AML-193 (cell line): ENCODE measurements at regions not wholly inside any gene's neighbourhood (a gene's known extent, or its start where the extent isn't known, plus 50 kb on each side); places are given as distances from the start of the nearest gene placed in this dataset.
"Not testable (repeated sequence)": the region's sequence is repeated elsewhere in the genome, so short reads cannot be mapped to it uniquely, and the experiment has no call there.

Experiments used
- DNase-seq, 2 experiments: peaks; one replicate each; lab custom pipeline; 2025; lab: John Stamatoyannopoulos, UW

DNA sequence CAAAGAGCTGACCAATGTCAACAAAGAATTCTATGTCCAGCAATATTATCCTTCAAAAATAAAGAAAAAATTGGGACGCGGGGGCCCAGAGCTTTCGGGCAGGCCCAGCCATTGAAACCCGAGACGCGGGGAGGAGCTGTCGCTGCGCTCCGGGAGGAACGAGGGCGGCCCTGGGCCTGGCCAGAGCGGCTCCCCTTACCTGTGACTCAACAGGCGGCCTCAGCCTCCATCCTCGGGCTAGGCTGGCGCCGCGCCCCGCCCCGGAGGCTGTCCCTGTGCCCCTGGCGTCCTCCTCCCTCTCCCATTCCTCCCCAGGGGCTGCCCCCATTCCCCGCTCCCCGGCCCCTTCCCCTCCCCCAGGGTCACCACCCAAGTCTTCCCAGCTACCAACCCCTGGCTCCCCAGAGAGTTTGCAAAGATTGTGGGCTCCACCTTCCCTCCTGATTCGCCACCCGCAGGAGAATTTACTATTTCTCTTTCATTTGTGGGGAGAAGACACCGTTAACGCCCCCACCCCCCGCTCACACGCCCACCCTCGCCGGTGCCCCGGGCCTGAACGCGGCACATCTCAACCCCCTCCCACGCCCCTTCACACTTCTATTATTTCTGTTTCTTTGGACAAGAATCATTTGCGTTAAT, 127.9 kb downstream of the ARRDC4 start:
- not testable (repeated sequence) for DNase-seq

DNA sequence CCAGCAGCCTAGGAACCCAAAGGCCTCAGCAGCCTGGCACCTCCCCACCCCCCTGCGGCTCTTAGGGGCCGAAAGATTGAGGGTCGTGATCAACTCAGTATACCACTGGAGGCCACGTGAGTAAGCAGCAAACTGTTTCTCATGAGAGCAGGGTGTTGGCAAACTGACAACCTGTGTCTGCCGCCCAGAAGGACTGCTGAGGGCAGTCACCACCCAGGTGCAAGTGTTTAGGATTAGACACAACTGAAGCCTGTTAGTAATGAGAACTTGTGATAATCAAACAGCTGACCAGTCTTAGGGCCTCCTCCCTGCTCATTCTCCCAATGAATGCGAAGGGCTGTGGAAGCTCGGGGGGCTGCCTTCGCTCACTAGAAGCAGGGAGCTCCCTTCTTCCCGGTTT, 128.8 kb downstream of the ARRDC4 start:
- DNase-seq, result not testable (repeated sequence)

DNA sequence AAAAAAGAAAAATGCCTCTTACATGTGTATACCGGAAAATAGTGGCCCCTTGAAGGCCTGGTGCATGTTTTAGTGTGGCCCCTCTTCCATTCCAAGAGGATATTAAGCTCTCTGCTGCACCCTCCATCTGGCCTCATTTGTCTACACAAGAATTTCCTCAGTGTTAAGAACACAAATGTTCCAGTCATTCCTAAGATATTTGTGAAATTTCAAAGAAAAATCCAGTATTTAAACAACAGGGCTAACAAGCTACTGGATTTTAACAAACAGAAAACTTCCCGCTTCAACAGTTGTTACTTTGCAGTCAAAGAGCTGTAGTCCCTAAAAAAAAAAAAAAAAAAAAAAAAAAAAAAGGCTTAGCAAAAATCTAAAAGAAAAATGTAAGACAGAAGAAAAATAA, 137.5 kb downstream of the ARRDC4 start:
- DNase-seq, result not testable (repeated sequence)

DNA sequence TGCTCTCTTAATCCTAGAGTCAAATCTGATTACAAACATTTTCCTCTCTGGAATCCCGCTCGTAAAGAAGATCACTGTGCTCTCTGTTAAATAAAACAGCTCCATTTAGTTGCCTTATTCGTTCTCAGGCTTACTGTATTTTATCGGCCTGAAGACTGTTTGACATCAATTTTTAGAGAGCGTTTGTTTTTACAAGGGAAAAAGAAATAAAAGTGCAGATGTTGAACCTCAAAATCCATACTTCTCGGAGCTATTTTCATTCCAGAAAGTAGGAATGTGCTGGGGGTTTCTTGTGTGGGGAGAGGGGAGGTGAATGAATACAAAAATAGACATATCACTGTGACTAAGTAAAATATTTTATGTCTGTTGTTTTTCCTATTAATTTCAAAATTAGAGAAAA, 140.1 kb downstream of the ARRDC4 start:
- not testable (repeated sequence) for DNase-seq

DNA sequence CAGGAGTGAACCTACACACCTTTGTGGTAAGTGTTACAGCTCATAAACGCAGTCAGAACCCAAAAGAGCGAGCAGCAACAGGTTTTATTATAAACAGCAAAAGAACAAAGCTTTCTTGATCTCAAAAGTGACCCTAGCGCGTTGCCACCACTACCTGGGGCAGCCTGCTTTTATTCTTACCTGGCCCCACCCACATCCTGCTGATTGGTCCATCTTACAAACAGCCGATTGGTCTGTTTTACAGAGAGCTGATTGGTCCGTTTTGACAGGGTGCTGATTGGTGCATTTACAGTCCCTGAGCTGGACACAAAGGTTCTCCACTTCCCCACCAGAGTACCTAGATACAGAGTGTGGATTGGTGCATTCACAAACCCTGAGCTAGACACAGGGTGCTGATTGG, 143.1 kb downstream of the ARRDC4 start:
- DNase-seq, result no peak

DNA sequence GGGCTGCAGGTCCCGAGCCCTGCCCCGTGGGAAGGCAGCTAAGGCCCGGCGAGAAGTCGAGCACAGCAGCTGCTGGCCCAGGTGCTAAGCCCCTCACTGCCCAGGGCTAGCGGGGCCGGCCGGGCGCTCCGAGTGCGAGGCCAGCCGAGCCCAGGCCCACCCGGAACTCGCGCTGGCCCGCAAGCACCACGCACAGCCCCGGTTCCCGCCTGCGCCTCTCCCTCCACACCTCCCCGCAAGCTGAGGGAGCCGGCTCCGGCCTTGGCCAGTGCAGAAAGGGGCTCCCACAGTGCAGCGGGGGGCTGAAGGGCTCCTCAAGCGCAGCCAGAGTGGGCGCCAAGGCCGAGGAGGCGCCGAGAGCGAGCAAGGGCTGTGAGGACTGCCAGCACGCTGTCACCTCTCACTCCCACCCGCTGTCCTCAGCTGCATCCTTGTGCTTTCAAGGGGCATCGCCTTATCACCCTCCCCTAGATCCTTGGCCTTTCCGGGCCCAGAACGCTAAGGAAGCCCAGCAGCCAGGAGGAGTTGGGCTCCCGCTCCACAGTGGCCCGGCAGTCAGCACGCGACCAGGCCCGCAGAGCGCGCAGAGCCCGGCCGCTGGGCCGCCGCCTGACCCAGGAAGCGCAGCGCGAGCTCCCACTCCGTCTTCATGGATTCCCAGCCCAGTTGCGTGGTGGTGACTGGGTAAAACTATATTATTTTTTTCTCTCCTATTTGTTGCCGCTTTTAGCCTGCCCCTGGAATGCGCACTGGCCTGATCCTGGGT, 144.1 kb downstream of the ARRDC4 start:
- DNase-seq, result not testable (repeated sequence)

DNA sequence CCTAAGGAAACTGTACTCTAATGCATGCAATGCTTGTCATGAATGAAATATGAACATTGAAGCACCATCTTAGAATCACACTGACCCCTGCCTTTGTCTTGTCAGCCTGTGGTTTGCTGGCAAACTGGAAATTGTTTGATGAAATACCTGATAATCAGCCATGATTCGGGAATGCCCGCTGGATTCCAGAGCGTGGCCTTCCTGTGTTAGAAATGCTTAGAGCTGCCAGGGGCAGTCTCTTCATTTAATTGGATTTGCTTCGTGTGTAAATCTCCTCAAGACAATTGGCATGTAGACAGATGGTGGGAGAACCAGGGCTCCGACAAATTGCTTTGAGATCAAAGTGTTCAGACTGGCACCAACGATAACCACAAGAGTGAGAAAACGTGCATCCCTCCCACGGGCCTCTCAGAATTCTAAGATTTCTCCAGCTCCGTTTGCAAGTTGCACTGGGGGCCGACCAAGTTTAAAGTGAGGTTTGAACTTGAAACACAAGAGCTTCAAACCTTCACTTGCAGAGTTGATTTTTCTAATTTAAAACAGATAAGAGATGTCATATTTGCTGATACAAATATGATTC, 146.2 kb downstream of the ARRDC4 start:
- DNase-seq, result not testable (repeated sequence)

DNA sequence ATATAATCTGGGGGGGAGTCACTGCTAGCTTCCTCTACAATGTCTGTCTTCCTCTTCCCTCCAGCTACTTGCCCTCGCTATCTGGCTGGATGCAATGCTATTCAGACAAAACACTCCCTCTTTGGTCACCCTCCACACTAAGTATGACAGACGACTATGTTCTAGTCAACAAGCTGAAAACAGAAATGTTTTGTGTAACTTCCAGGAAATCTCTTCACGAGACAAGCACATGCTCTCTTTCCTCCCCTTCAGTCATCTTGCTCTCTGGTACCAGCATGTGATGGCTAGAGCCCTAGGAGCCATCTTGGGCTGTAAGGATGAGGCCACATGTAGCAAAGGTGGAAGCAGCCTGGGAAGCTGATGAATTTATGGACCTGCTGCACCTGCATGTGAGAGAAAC, 151.3 kb downstream of the ARRDC4 start:
- DNase-seq, result no peak

DNA sequence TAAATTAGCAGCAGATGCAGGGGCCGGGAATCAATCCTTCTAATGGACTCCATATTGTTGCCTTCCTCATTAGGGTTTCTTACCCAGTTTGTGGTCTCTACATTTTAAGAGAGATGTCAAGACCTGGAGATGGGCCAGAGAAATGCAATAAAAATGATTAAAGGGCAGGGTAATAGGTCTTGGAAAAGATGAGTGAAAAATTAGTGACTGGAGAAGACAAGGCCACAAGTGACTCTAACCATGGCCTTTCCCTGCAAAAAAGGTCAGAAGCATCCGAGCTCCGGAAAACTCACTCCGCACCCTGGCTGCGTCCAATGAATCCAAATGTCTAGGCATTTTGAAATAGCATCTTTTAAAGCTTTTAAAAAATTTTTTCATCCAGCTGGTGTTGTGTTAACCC, 152.8 kb downstream of the ARRDC4 start:
- no peak for DNase-seq

DNA sequence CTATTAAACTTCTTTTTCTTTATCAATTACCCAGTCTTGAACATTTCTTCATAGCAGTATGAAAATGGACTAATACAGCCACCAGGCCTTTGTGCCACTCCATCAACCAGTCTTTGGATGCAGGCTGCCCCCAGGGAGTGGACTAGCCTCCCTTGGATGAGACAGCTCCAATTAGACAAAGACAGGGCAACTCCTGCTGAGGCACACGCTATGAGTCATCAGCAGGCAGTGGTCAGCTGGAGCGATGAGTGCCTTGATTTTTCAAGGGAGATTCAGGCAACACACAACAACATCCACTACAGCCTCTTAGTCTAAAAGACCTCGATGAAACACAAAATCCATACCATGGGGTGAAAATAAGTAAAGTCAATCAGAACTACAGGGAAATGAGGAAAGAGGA, 160.1 kb downstream of the ARRDC4 start:
- no peak for DNase-seq

DNA sequence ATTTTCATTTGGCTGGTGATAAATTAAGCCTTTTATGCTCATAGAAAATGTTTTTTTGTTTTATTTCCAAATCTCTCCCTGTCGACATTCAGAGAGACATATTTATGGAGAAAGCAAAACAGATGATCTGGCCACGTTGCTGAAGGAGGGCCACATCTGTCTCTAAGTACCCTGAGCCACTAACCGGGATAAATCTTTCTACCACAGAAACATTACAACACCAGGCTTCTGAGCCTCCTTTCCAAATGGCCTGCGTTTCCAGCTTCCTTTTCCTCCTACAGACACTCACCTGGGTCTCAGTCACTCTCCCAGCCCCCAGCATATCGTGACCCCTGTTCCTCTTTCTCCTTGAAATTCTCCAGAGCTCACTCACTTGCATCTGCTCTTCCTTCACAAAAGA, 161.0 kb downstream of the ARRDC4 start:
- no peak for DNase-seq

DNA sequence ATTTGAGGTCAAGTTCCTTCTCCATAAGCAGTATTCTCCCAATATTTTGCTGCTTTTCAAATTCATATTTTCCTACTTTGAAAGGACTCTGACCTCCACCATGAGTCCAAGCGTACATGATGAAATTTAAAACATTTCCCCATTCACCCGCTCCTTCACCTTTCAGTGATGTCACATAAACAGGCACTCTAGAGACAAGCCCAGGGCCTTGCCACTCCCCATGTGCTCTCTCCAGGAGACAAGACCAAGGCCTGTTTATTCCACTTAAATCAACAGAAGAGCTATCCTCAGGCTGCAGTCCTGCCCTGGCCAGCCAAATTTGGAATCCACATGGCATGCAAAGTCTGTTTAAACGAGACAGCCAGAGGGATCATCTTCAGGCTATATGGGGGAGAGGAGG, 161.5 kb downstream of the ARRDC4 start:
- no peak for DNase-seq

DNA sequence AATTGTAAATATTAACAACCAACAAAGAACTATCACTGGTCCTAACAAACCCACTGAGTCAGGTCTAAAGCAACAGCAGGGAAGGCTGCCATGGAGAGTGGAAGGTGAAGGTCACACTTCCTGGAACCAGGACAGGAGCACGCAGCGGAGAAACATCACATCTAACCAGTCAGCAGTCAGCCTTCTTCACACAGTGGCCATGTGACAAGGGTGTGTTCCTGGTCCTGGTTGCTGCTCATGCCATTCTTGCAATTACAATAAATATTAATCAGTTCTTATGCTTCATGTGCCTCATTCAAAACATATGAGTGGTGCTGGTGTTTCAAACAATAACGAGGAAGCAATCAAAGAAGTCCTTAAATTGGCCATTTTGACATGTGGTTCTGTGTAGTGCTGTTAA, 162.8 kb downstream of the ARRDC4 start:
- no peak for DNase-seq

DNA sequence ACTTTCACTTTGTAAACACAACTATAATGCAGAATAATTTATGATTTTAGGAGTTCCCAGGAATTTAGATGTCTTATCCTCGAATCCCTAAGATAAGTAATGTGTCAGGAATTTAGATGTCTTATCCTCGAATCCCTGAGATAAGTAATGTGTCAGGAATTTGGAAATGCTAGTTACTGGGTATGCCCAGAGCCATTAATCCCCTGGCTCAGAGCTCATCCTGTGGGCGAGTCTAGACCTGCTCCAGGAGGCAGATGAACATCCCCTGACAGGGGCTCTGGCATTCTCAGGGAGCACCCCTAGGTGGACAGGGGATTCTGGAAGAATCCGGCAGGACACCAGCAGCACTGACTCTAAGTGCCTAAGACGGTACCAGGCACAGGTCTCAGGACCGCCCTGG, 163.3 kb downstream of the ARRDC4 start:
- no peak for DNase-seq

DNA sequence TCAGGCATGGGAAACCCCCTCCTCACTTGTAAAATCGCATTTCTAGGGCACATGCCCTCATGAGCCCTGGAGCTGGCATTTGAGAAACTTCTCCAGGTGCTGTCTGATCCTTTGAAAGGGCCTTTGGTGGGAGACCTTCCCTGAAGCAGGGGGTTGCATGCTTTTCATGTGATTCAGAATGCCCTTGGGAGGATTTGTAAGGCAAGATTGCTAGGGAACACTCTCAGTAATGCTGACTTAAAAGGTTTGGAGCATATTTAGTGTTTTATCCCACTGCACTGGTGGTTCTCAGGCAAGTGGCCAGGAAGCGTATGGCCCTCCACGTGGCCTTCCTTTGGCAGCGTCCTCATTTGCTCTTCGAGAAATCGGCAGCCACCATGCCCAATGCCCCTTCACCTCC, 164.1 kb downstream of the ARRDC4 start:
- no peak for DNase-seq

DNA sequence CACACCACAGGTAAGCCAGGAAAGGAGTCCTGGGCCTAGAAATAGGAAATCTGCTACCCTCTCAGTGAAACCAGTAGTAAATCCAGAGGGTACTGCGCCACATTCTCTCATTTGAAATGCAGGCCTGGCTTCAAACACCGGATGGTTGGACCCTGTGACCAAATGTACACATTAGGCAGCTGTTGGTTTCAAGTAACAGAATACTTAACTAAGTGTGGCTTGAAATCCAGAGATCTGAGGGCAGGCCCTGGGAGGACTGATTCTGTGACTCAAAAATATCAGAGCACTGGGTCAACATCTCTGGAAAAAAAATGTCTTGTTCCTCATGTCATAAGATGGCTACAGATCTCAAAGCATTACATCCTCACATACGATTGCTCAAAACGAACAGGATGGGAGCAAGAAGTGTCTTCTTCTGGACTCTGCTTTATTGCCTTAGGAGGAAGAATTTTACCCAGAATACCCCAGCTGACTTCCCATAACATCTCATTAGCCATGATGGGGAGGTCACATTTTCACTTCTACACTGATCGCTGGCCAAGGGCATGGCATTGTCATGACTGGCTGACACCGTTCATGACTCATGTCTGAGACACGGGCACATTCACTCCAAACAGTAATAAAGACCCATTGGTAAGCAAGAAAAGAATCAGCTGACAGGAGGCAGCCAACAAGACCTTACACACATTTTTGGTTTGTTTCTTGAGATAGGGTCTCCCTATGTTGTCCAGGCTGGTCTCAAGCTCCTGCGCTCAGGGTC, 166.0 kb downstream of the ARRDC4 start:
- no peak for DNase-seq

DNA sequence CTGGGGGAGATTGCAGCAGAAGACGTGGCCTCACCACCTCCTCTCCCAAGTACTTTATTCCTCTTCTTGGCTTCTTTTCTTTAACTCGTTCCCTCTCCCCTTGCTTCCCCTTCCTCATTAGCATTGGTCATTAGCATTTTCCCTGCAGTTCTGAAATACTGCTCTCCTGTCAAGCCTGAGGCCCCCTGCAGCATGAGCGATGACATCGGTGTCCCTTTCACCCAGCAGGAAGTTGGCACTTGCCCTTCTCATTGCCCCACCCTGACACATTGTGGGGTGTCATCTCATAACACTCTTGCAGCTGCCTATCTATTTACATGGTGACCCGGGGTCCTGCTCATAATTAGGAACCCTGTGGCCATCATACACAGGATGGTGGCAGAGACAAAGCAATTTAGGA, 167.1 kb downstream of the ARRDC4 start:
- no peak for DNase-seq

DNA sequence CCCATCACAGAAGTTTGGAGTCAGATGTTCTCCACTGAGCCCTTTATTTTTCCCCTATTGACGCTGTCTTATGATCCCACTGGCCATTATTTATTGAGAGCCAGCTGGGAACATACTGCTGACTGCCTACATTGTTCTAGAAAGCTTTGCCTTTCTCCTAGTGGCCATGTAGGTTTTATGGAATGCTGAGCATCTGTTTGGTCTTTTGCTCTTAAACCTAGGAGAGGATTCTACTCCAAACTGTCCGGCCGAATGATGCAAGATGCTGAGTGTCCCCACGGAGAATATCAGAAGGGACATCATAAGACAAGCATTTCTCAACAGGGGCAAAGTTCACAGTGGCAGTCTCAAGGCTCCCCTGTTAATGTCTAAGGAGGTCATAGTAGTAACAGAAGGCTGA, 171.4 kb downstream of the ARRDC4 start:
- no peak for DNase-seq

DNA sequence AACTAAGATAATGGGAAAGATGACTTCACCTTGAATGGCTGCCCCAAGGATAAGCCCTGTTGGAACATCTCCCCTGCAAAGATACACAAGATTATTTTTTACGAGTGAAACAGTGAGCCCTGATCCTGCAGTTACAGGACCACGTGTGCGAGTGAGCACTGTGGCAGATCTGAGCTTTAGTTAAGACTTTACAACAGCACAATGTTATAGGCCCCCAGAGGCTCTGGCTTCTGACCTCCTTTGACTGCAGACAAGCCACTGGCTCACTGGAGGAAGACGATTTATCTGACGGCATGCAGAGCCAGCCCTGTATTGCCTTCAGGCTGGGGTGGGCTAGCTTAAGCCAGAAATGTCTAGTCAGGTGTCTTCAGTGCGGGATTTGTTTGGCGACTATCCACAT, 174.4 kb downstream of the ARRDC4 start:
- DNase-seq, result no peak

DNA sequence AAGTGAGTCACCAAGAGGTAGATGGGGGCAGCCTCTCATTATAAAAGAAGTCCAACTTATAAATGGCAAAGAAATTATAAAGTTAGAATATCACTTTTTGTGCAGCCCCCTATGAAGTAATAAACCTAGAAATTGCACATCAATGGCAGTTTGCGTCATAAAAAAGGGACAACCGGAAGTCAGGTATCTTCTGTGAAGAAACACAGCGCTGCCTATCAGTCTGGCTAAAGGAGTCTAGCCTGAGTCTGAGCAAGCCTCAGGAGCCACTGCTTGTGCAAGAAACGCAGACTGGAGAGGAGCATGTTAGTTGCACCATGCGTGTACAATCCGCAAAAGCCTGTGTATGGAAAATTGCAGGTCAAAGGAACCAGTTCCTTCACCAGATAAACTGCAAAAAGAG, 178.4 kb downstream of the ARRDC4 start:
- DNase-seq, result no peak

DNA sequence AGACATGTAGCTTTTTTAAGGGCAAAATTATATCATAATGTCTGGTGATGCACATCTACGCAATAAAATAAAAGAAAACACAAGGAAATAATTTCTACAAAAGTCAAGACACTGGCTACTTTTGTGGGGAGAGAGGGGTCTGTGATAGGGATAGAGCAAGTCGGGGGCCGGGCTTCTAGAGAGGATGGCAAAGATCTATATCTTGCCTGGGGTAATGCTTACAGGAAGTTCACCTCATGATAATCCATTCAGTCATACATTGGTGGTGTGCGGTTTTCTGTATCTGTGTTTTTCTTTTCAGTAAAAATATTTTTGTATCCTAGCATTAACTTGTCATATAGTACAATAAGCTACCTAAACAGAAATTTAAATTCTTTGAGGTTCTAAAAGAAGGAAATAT, 178.8 kb downstream of the ARRDC4 start:
- DNase-seq, result no peak

DNA sequence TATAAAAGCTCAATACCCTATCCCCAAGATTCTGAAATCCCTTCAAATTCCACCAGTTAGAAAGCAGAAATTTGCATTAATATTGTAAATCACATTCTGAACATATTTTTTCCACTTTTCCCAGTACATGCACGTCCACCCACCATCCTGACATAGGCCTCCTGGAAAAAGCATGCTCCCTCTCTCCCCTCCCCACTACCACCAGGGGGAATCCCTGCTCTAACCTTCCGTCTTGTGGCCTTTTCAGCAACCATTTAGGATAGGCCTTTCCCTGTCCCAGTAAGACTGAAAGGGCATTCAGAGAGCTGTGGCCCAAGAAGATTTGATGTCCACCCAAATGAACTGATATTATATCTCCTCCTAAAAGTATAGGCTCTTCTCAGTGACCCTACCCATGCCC, 182.1 kb downstream of the ARRDC4 start:
- DNase-seq, result no peak

DNA sequence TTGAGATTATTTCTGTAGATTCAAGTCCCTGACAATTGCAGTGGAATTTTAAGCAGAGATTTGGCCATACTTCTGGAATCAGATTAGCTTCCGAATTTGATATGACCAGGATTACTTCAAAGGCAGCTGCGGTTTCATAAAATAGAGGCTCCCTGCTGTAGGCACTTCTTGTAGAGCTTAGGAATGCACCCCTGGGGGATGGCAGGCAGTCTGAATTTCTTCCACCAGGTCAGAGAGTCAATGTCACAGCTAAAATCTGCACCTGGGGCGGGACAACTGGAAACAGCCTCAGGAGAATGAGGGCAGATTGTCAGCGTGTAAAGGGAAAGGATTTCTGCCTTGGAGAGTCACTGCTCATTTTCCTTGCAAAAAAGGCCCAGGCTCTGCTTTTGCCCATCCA, 182.6 kb downstream of the ARRDC4 start:
- no peak for DNase-seq
